ENCODE measurements at regions not wholly inside any gene's neighbourhood (a gene's known extent, or its start where the extent isn't known, plus 50 kb on each side); places are given as distances from the start of the nearest gene placed in this dataset.

DNA sequence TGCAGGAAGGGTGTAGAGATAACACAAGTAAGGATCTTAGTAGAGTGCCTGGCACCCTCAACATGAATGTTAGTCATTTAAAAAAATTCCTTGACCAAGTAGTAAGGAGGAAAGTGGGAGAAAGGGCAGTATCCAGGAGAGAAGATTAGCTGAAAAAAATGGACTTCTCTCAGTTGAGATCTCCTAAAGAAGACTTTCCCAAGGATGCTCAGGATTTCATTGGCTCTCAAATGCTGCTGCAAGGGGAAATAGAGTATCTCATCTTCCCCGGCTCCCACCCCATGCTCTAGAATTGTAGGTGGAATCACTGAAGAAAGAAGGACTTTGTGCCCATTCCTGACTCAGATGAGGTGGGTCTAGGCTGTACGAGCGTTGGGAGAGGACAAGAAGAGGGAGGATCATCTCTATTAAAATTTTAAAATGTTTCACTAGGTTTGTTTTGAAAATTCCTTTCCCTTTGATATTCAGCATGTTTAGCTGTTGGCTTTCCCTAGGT is 231.1 kb downstream of the MYCN start:
- TF ChIP-seq, protein P1, sequence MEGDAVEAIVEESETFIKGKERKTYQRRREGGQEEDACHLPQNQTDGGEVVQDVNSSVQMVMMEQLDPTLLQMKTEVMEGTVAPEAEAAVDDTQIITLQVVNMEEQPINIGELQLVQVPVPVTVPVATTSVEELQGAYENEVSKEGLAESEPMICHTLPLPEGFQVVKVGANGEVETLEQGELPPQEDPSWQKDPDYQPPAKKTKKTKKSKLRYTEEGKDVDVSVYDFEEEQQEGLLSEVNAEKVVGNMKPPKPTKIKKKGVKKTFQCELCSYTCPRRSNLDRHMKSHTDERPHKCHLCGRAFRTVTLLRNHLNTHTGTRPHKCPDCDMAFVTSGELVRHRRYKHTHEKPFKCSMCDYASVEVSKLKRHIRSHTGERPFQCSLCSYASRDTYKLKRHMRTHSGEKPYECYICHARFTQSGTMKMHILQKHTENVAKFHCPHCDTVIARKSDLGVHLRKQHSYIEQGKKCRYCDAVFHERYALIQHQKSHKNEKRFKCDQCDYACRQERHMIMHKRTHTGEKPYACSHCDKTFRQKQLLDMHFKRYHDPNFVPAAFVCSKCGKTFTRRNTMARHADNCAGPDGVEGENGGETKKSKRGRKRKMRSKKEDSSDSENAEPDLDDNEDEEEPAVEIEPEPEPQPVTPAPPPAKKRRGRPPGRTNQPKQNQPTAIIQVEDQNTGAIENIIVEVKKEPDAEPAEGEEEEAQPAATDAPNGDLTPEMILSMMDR (conservative IDR thresholded peaks at IDR 0.05; ENCODE audit: low read length) = no peak
- no peak for TF ChIP-seq EZH2phosphoT487 (IDR thresholded peaks at IDR 0.05; ENCODE audit: borderline replicate concordance)
